Upper lobe of left lung (tissue), 6 donors: ENCODE measurements at regions not wholly inside any gene's neighbourhood (a gene's known extent, or its start where the extent isn't known, plus 50 kb on each side); places are given as distances from the start of the nearest gene placed in this dataset.

Source experiments
- ATAC-seq, 2 donors: fragments of 200-7000 bp; cut with Tn5 transposase; one replicate each; pipeline ENCODE4 v1.9.1; 2022; ENCODE audit warnings: mild to moderate bottlenecking in 2 of 2, moderate library complexity in 2 of 2; ENCODE audit not compliant: low FRiP score in 2 of 2
- DNase-seq, 2 donors: peaks; one replicate each; pipeline ENCODE4 v3.0.0-alpha.2; 2019 to 2020
- H3K27ac ChIP-seq, 4 donors: fragments of 200-600 bp; sonication (generic); one replicate each; pipeline ENCODE4 v1.5.1; 2016 to 2019
- H3K27me3 ChIP-seq, 4 donors: fragments of 200-600 bp; sonication (generic); one replicate each; pipeline ENCODE4 v1.5.1; 2017 to 2019
- H3K36me3 ChIP-seq, 4 donors: fragments of 200-600 bp; sonication (generic); one replicate each; pipeline ENCODE4 v1.5.1; 2016 to 2019
- H3K4me1 ChIP-seq, 4 donors: fragments of 200-600 bp; sonication (generic); one replicate each; pipeline ENCODE4 v1.5.1; 2018 to 2019
- H3K4me3 ChIP-seq, 4 donors: fragments of 200-600 bp; sonication (generic); one replicate each; pipeline ENCODE4 v1.5.1; 2017 to 2019; ENCODE audit warnings: mild to moderate bottlenecking in 2 of 4, moderate library complexity in 1 of 4
- H3K9me3 ChIP-seq, 4 donors: fragments of 200-600 bp; sonication (generic); one replicate each; pipeline ENCODE4 v1.5.1; 2018 to 2019
- CTCF ChIP-seq, 6 experiments: fragments of 450-650 bp in 4 of 6; fragments of 200-600 bp in 2 of 6; sonication (generic) in 2 of 6; IDR thresholded peaks; one replicate each; pipeline ENCODE4 v1.5.1; 2016 to 2019; ENCODE audit warnings: antibody characterized with exemption in 6 of 6
- EP300 ChIP-seq, 4 donors: sonication (generic); formaldehyde crosslinking; IDR thresholded peaks; one replicate each; pipeline ENCODE4 v1.5.1; 2017; ENCODE audit warnings: antibody characterized with exemption in 4 of 4, control low read depth in 2 of 4
- POLR2A ChIP-seq, 4 donors: fragments of 450-650 bp; IDR thresholded peaks; one replicate each; pipeline ENCODE4 v1.5.1; 2016 to 2017; ENCODE audit warnings: antibody characterized with exemption in 4 of 4, mild to moderate bottlenecking in 2 of 4
- POLR2AphosphoS5 ChIP-seq, 2 donors: sonication (generic); formaldehyde crosslinking; IDR thresholded peaks; one replicate each; pipeline ENCODE4 v1.5.1; 2017; ENCODE audit warnings: antibody characterized with exemption in 2 of 2
- WGBS, 2 donors: methylation state at CpG; one replicate each; pipeline ENCODE4 v1.1.5; 2017 to 2018; 5-methylcytosine and 5-hydroxymethylcytosine counted together
- donor health status: DM: no; HTN: no; CAD: no; lungs with moderate emphysema.
- donor health status: DM: no; HTN: yes; CAD: no; lungs with severe emphysema.

GRCh38 chr12:58812214-58812613 is 108.1 kb downstream of the LRIG3 start:
- no peak for DNase-seq
- Histone ChIP-seq H3K9me3 (no peaks in the 10 kb centered on the region), H3K4me3 (no peak overlapping the region), H3K36me3 (no peaks in the 10 kb centered on the region), H3K27ac (no peak overlapping the region), H3K27me3 (no peaks in the 10 kb centered on the region), H3K4me1 (no peaks in the 10 kb centered on the region)
- 70 to 75% methylated on average over 2 of the region's 2 CpGs for WGBS, 2 donors
- TF ChIP-seq POLR2A (IDR thresholded peaks at IDR 0.05) (no peak), EP300 (IDR thresholded peaks at IDR 0.05) (no peak), CTCF (IDR thresholded peaks at IDR 0.05) (no peak), POLR2AphosphoS5 (IDR thresholded peaks at IDR 0.05) (no peak)
- ATAC-seq = no peak

- no peak overlapping the region for H3K27ac ChIP-seq
- DNase-seq = no peak
- TF ChIP-seq POLR2AphosphoS5 (IDR thresholded peaks at IDR 0.05) (no peak), POLR2A (IDR thresholded peaks at IDR 0.05) (no peak), CTCF (IDR thresholded peaks at IDR 0.05) (no peak), EP300 (IDR thresholded peaks at IDR 0.05) (no peak)
- no peaks in the 10 kb centered on the region for H3K27me3 ChIP-seq
- no peak for ATAC-seq
- H3K4me1 ChIP-seq = no peaks in the 10 kb centered on the region
- WGBS, 2 donors = 50 to 68% methylated on average over 1 of the region's 1 CpG
- no peak overlapping the region for H3K4me3 ChIP-seq
- no peaks in the 10 kb centered on the region for H3K9me3 ChIP-seq
- no peaks in the 10 kb centered on the region for H3K36me3 ChIP-seq
Observed at GRCh38 chr12:58814036-58814435, 106.3 kb downstream of the LRIG3 start.

- DNase-seq (no peak), ATAC-seq (no peak)
- WGBS, 2 donors = 80 to 89% methylated on average over 3 of the region's 3 CpGs
- Histone ChIP-seq H3K36me3 (no peaks in the 10 kb centered on the region), H3K27me3 (no peaks in the 10 kb centered on the region), H3K4me1 (no peaks in the 10 kb centered on the region), H3K9me3 (no peaks in the 10 kb centered on the region), H3K4me3 (no peak overlapping the region), H3K27ac (no peak overlapping the region)
- TF ChIP-seq POLR2AphosphoS5 (IDR thresholded peaks at IDR 0.05) (no peak), POLR2A (IDR thresholded peaks at IDR 0.05) (no peak), CTCF (IDR thresholded peaks at IDR 0.05) (no peak), EP300 (IDR thresholded peaks at IDR 0.05) (no peak)
Observed at GRCh38 chr12:58815235-58815634, 105.1 kb downstream of the LRIG3 start.

- ATAC-seq (no peak), DNase-seq (no peak)
- no peaks in the 10 kb centered on the region for H3K4me1 ChIP-seq
- H3K9me3 ChIP-seq = no peaks in the 10 kb centered on the region
- H3K27ac ChIP-seq = no peak overlapping the region
- no peak overlapping the region for H3K4me3 ChIP-seq
- WGBS, 2 donors = 78 to 100% methylated on average over 1 of the region's 1 CpG
- TF ChIP-seq POLR2AphosphoS5 (IDR thresholded peaks at IDR 0.05) (no peak), EP300 (IDR thresholded peaks at IDR 0.05) (no peak), CTCF (IDR thresholded peaks at IDR 0.05) (no peak), POLR2A (IDR thresholded peaks at IDR 0.05) (no peak)
- H3K27me3 ChIP-seq = no peaks in the 10 kb centered on the region
- no peaks in the 10 kb centered on the region for H3K36me3 ChIP-seq
Observed at GRCh38 chr12:58818546-58818945, 101.8 kb downstream of the LRIG3 start.

- DNase-seq (peak in 1 of 2 donors; percentile 18), ATAC-seq (peak in 1 of 2 donors; percentile 12)
- TF ChIP-seq POLR2A (IDR thresholded peaks at IDR 0.05) (no peak), POLR2AphosphoS5 (IDR thresholded peaks at IDR 0.05) (no peak), CTCF (IDR thresholded peaks at IDR 0.05) (no peak), EP300 (IDR thresholded peaks at IDR 0.05) (no peak)
- Histone ChIP-seq H3K4me3 (no peak overlapping the region), H3K4me1 (no peaks in the 10 kb centered on the region), H3K9me3 (no peaks in the 10 kb centered on the region), H3K27me3 (no peaks in the 10 kb centered on the region), H3K27ac (no peak overlapping the region), H3K36me3 (no peaks in the 10 kb centered on the region)
- WGBS, 2 donors = 82 to 90% methylated on average over 3 to 9 of the region's 9 CpGs
Observed at GRCh38 chr12:58819345-58819744, 101.0 kb downstream of the LRIG3 start.
